ENCODE measurements at regions not wholly inside any gene's neighbourhood (a gene's known extent, or its start where the extent isn't known, plus 50 kb on each side); places are given as distances from the start of the nearest gene placed in this dataset.
"Not testable (repeated sequence)": the region's sequence is repeated elsewhere in the genome, so short reads cannot be mapped to it uniquely, and the experiment has no call there.

DNA sequence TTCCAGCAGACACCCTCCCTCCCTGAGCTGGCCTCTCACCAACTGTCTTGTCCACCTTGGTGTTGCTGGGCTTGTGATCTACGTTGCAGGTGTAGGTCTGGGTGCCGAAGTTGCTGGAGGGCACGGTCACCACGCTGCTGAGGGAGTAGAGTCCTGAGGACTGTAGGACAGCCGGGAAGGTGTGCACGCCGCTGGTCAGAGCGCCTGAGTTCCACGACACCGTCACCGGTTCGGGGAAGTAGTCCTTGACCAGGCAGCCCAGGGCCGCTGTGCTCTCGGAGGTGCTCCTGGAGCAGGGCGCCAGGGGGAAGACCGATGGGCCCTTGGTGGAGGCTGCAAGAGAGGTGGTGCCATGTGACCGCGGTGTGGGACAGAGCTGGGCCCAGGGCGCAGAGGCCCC is 118.1 kb downstream of the TMEM121 start:
- TF ChIP-seq, protein P1, sequence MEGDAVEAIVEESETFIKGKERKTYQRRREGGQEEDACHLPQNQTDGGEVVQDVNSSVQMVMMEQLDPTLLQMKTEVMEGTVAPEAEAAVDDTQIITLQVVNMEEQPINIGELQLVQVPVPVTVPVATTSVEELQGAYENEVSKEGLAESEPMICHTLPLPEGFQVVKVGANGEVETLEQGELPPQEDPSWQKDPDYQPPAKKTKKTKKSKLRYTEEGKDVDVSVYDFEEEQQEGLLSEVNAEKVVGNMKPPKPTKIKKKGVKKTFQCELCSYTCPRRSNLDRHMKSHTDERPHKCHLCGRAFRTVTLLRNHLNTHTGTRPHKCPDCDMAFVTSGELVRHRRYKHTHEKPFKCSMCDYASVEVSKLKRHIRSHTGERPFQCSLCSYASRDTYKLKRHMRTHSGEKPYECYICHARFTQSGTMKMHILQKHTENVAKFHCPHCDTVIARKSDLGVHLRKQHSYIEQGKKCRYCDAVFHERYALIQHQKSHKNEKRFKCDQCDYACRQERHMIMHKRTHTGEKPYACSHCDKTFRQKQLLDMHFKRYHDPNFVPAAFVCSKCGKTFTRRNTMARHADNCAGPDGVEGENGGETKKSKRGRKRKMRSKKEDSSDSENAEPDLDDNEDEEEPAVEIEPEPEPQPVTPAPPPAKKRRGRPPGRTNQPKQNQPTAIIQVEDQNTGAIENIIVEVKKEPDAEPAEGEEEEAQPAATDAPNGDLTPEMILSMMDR (IDR thresholded peaks at IDR 0.05): not testable (repeated sequence)
- not testable (repeated sequence) for TF ChIP-seq EZH2 (IDR thresholded peaks at IDR 0.05; ENCODE audit: borderline replicate concordance, insufficient read depth, low read depth, low read length, poor library complexity, severe bottlenecking)
